ENCODE measurements at regions not wholly inside any gene's neighbourhood (a gene's known extent, or its start where the extent isn't known, plus 50 kb on each side); places are given as distances from the start of the nearest gene placed in this dataset.

DNA sequence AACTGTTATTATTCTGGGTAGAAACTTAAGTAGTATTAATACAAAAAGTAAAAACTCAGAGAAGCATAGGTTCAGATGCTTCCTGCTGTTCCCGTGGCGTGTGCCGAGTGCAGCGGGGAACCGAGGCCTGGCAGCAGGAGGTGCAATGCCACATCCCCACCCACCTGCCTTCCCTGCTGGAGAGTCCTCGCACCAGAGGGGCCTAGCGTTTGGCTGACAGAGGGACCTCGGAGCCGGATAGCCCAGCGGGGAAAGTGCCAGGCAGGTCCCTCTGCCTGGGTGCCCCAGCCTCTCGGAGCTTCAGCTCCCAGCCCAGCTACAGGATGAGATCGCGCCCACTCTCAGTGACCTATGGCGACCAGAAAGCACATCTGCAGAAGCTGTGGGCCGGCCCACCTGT lies 169.6 kb upstream of the GSE1 start:
- no peaks in the 10 kb centered on the region for H4K20me1 ChIP-seq (ENCODE audit: control insufficient read depth, insufficient read depth, low read depth, low read length)
- H3K4me2 ChIP-seq (ENCODE audit: low read length): no peak overlapping the region
- peaks cover 40% of the 10 kb centered on the region for H3K4me1 ChIP-seq (ENCODE audit: control insufficient read depth, low read length)
- H3K27me3 ChIP-seq (ENCODE audit: control insufficient read depth, low read length): peaks cover 4% of the 10 kb centered on the region; the same call in 1 of the 2 replicates
- no peaks in the 10 kb centered on the region for H3K36me3 ChIP-seq (ENCODE audit: control insufficient read depth, low read length)
- no peak overlapping the region for H3K4me3 ChIP-seq (ENCODE audit: low read length)
- H3K9me2 ChIP-seq (replicated peaks; ENCODE audit: control insufficient read depth, low read length): no peaks in the 10 kb centered on the region
- H3K27ac ChIP-seq (ENCODE audit: low read depth, low read length): no peak overlapping the region
- H3K9me3 ChIP-seq (ENCODE audit: control insufficient read depth, insufficient read depth, low read length): no peaks in the 10 kb centered on the region
- H3K79me2 ChIP-seq (ENCODE audit: control insufficient read depth, low read length): no peaks in the 10 kb centered on the region
- TF ChIP-seq, protein P1, sequence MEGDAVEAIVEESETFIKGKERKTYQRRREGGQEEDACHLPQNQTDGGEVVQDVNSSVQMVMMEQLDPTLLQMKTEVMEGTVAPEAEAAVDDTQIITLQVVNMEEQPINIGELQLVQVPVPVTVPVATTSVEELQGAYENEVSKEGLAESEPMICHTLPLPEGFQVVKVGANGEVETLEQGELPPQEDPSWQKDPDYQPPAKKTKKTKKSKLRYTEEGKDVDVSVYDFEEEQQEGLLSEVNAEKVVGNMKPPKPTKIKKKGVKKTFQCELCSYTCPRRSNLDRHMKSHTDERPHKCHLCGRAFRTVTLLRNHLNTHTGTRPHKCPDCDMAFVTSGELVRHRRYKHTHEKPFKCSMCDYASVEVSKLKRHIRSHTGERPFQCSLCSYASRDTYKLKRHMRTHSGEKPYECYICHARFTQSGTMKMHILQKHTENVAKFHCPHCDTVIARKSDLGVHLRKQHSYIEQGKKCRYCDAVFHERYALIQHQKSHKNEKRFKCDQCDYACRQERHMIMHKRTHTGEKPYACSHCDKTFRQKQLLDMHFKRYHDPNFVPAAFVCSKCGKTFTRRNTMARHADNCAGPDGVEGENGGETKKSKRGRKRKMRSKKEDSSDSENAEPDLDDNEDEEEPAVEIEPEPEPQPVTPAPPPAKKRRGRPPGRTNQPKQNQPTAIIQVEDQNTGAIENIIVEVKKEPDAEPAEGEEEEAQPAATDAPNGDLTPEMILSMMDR (IDR thresholded peaks at IDR 0.05; ENCODE audit: low read depth, low read length, poor library complexity, severe bottlenecking): no peak
- TF ChIP-seq EZH2phosphoT487 (IDR thresholded peaks at IDR 0.05; ENCODE audit: borderline replicate concordance, low read length): no peak
- H3F3A ChIP-seq (ENCODE audit: control insufficient read depth, insufficient read depth): no peaks in the 10 kb centered on the region

DNA sequence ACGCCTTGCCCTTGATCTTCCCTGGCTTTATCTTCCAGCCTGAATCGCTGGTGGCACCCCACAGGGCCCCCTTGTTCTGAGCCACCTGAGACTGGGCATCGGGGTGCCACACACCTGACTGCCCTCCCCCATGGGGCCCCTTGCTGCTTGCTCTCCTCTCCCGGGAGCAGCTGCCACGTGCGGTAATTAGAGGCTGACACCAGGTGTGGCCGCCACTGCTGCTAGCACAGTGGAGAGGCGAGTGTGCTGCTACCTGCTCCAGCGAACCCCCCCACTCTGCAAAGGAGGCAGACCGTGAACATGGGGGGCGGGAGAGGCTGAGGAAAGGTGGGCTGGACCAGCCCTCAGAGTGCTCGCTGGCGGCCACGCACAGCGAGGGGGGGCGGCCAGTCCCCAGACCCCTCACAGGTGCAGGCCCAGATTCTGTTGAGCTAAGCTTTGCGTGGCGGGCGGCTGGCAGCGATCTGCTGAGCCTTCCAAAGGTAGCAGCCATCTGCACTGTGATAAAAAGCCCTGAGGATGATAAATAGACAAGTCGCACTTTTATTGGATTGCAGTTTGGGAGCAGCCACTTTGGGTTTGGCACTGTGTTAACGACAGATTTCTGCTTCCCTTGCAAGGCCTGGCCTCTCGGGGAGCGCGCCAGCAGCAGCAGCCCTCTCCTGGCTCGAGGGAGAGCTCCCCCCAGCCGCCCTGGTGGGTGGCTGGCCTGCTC lies 167.9 kb upstream of the GSE1 start:
- Histone ChIP-seq H3K9me2 (replicated peaks; ENCODE audit: control insufficient read depth, low read length) (no peaks in the 10 kb centered on the region), H3K27ac (ENCODE audit: low read depth, low read length) (no peak overlapping the region), H3K9me3 (ENCODE audit: control insufficient read depth, insufficient read depth, low read length) (no peaks in the 10 kb centered on the region), H4K20me1 (ENCODE audit: control insufficient read depth, insufficient read depth, low read depth, low read length) (no peaks in the 10 kb centered on the region), H3F3A (ENCODE audit: control insufficient read depth, insufficient read depth) (no peaks in the 10 kb centered on the region; the same call in 1 of the 2 replicates), H3K79me2 (ENCODE audit: control insufficient read depth, low read length) (no peaks in the 10 kb centered on the region), H3K4me2 (ENCODE audit: low read length) (peak overlapping the region; percentile 43), H3K4me1 (ENCODE audit: control insufficient read depth, low read length) (peaks cover 54% of the 10 kb centered on the region), H3K4me3 (ENCODE audit: low read length) (no peak overlapping the region), H3K36me3 (ENCODE audit: control insufficient read depth, low read length) (no peaks in the 10 kb centered on the region), H3K27me3 (ENCODE audit: control insufficient read depth, low read length) (peaks cover 4% of the 10 kb centered on the region; the same call in 1 of the 2 replicates)
- TF ChIP-seq EZH2phosphoT487 (IDR thresholded peaks at IDR 0.05; ENCODE audit: borderline replicate concordance, low read length): no peak
- TF ChIP-seq, protein P1 (IDR thresholded peaks at IDR 0.05; ENCODE audit: low read depth, low read length, poor library complexity, severe bottlenecking): peak; percentile 31

DNA sequence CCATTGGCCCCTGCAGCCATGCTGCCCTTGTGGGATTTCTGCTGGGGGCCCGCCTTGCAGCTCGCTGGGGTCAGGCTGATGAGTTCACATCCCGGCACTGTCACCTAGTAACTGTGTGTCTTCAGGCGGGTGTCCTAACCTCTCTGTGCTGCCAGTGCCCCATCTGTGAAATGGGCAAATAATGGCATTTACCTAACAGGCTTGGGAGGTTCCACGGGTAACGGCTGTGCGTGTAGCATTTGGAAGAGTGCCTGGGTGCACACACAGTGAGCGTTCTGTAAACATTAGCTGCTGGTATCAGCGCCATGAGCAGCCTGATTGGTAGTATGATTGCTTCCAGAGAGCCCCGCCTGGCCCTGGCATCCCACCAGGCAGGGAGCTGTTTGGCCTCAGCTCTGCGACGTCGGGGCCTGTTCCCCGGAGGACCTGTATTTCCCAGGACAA lies 167.3 kb upstream of the GSE1 start:
- Histone ChIP-seq H3F3A (ENCODE audit: control insufficient read depth, insufficient read depth) (no peaks in the 10 kb centered on the region; the same call in 1 of the 2 replicates), H3K4me1 (ENCODE audit: control insufficient read depth, low read length) (peaks cover 54% of the 10 kb centered on the region), H3K27ac (ENCODE audit: low read depth, low read length) (no peak overlapping the region), H3K4me2 (ENCODE audit: low read length) (peak overlapping the region; percentile 43; the same call in 1 of the 2 replicates), H3K79me2 (ENCODE audit: control insufficient read depth, low read length) (no peaks in the 10 kb centered on the region), H4K20me1 (ENCODE audit: control insufficient read depth, insufficient read depth, low read depth, low read length) (no peaks in the 10 kb centered on the region), H3K4me3 (ENCODE audit: low read length) (no peak overlapping the region), H3K9me3 (ENCODE audit: control insufficient read depth, insufficient read depth, low read length) (no peaks in the 10 kb centered on the region), H3K27me3 (ENCODE audit: control insufficient read depth, low read length) (peaks cover 4% of the 10 kb centered on the region; the same call in 1 of the 2 replicates), H3K36me3 (ENCODE audit: control insufficient read depth, low read length) (no peaks in the 10 kb centered on the region), H3K9me2 (replicated peaks; ENCODE audit: control insufficient read depth, low read length) (no peaks in the 10 kb centered on the region)
- no peak for TF ChIP-seq EZH2phosphoT487 (IDR thresholded peaks at IDR 0.05; ENCODE audit: borderline replicate concordance, low read length)
- TF ChIP-seq, protein P1 (IDR thresholded peaks at IDR 0.05; ENCODE audit: low read depth, low read length, poor library complexity, severe bottlenecking): no peak
